ENCODE measurements at regions not wholly inside any gene's neighbourhood (a gene's known extent, or its start where the extent isn't known, plus 50 kb on each side); places are given as distances from the start of the nearest gene placed in this dataset.

GRCh38 chr14:65290830-65291229 lies 121.7 kb upstream of the FUT8 start:
- TF ChIP-seq POLR2A (IDR thresholded peaks at IDR 0.05; ENCODE audit: low read depth) (no peak), CTCF (IDR thresholded peaks at IDR 0.05) (no peak), EP300 (IDR thresholded peaks at IDR 0.05) (no peak)
- Histone ChIP-seq H3K27ac (replicated peaks in 1 of 4) (no peak overlapping the region), H3K4me3 (no peak overlapping the region), H3K4me1 (no peaks in the 10 kb centered on the region), H3K36me3 (no peaks in the 10 kb centered on the region), H3K9me3 (no peaks in the 10 kb centered on the region), H3K27me3 (no peaks in the 10 kb centered on the region)
- intact Hi-C loops (cut with DNase I) = no loop called here
- no peak for DNase-seq (ENCODE audit: extremely low spot score)
- WGBS = 93% methylated on average over 3 of the region's 3 CpGs

- no peak for TF ChIP-seq POLR2AphosphoS5 (IDR thresholded peaks at IDR 0.05)
- TF ChIP-seq EP300 (IDR thresholded peaks at IDR 0.05) = no peak
- no peak for TF ChIP-seq CTCF (IDR thresholded peaks at IDR 0.05)
- TF ChIP-seq POLR2A (IDR thresholded peaks at IDR 0.05; ENCODE audit: low read depth) = no peak
- H3K4me1 ChIP-seq = no peaks in the 10 kb centered on the region
- H3K9me3 ChIP-seq = no peaks in the 10 kb centered on the region
- no peak overlapping the region for H3K27ac ChIP-seq (replicated peaks in 1 of 4)
- no peaks in the 10 kb centered on the region for H3K36me3 ChIP-seq
- DNase-seq (ENCODE audit: extremely low spot score) = peak; percentile 42
- H3K27me3 ChIP-seq = no peaks in the 10 kb centered on the region
- 76% methylated on average over 2 of the region's 3 CpGs for WGBS
- intact Hi-C loops (cut with DNase I) = no loop called here
- no peak overlapping the region for H3K4me3 ChIP-seq
Observed at GRCh38 chr14:65291531-65291930, 121.0 kb upstream of the FUT8 start.

- H3K4me3 ChIP-seq = no peak overlapping the region
- intact Hi-C loops (cut with DNase I) = no loop called here
Observed at GRCh38 chr14:65294816-65295215, 117.7 kb upstream of the FUT8 start.

GRCh38 chr14:65296402-65296801 lies 116.1 kb upstream of the FUT8 start:
- TF ChIP-seq EP300 (IDR thresholded peaks at IDR 0.05) (no peak), POLR2AphosphoS5 (IDR thresholded peaks at IDR 0.05) (no peak), CTCF (IDR thresholded peaks at IDR 0.05) (no peak), POLR2A (IDR thresholded peaks at IDR 0.05; ENCODE audit: low read depth) (no peak)
- H3K4me1 ChIP-seq = no peaks in the 10 kb centered on the region
- H3K27ac ChIP-seq (replicated peaks in 1 of 4) = no peak overlapping the region
- intact Hi-C loops (cut with DNase I) = no loop called here
- no peak overlapping the region for H3K4me3 ChIP-seq
- no peaks in the 10 kb centered on the region for H3K9me3 ChIP-seq
- DNase-seq (ENCODE audit: extremely low spot score) = no peak
- H3K36me3 ChIP-seq = no peaks in the 10 kb centered on the region
- no peaks in the 10 kb centered on the region for H3K27me3 ChIP-seq

More at GRCh38 chr14:65294816-65295215, 117.7 kb upstream of the FUT8 start:
- no peak for TF ChIP-seq POLR2A (IDR thresholded peaks at IDR 0.05; ENCODE audit: low read depth)
- no peak for TF ChIP-seq EP300 (IDR thresholded peaks at IDR 0.05)
- no peak for TF ChIP-seq CTCF (IDR thresholded peaks at IDR 0.05)
- TF ChIP-seq POLR2AphosphoS5 (IDR thresholded peaks at IDR 0.05) = no peak
- H3K9me3 ChIP-seq = no peaks in the 10 kb centered on the region
- WGBS = 100% methylated on average over 1 of the region's 1 CpG
- no peaks in the 10 kb centered on the region for H3K27me3 ChIP-seq
- no peaks in the 10 kb centered on the region for H3K4me1 ChIP-seq
- H3K27ac ChIP-seq (replicated peaks in 1 of 4) = no peak overlapping the region
- no peaks in the 10 kb centered on the region for H3K36me3 ChIP-seq
- no peak for DNase-seq (ENCODE audit: extremely low spot score)

GRCh38 chr14:65296876-65297275 lies 115.7 kb upstream of the FUT8 start:
- no peak for DNase-seq (ENCODE audit: extremely low spot score)
- no peaks in the 10 kb centered on the region for H3K4me1 ChIP-seq
- H3K4me3 ChIP-seq = no peak overlapping the region
- no peak overlapping the region for H3K27ac ChIP-seq (replicated peaks in 1 of 4)
- TF ChIP-seq POLR2AphosphoS5 (IDR thresholded peaks at IDR 0.05) (no peak), CTCF (IDR thresholded peaks at IDR 0.05) (no peak), EP300 (IDR thresholded peaks at IDR 0.05) (no peak), POLR2A (IDR thresholded peaks at IDR 0.05; ENCODE audit: low read depth) (no peak)
- H3K27me3 ChIP-seq = no peaks in the 10 kb centered on the region
- no peaks in the 10 kb centered on the region for H3K36me3 ChIP-seq
- WGBS = 85% methylated on average over 4 of the region's 4 CpGs
- no peaks in the 10 kb centered on the region for H3K9me3 ChIP-seq
- intact Hi-C loops (cut with DNase I) = no loop called here

Measured in esophagus muscularis mucosa (tissue), 4 donors.